NCI-H345 treated with DMSO at 0.1 percent for 48 hours (cell line): ENCODE measurements at regions not wholly inside any gene's neighbourhood (a gene's known extent, or its start where the extent isn't known, plus 50 kb on each side); places are given as distances from the start of the nearest gene placed in this dataset.

Experiments used
- DNase-seq: peaks from one replicate; lab custom pipeline; 2025; ENCODE audit not compliant: unreplicated experiment; lab: John Stamatoyannopoulos, UW

DNA sequence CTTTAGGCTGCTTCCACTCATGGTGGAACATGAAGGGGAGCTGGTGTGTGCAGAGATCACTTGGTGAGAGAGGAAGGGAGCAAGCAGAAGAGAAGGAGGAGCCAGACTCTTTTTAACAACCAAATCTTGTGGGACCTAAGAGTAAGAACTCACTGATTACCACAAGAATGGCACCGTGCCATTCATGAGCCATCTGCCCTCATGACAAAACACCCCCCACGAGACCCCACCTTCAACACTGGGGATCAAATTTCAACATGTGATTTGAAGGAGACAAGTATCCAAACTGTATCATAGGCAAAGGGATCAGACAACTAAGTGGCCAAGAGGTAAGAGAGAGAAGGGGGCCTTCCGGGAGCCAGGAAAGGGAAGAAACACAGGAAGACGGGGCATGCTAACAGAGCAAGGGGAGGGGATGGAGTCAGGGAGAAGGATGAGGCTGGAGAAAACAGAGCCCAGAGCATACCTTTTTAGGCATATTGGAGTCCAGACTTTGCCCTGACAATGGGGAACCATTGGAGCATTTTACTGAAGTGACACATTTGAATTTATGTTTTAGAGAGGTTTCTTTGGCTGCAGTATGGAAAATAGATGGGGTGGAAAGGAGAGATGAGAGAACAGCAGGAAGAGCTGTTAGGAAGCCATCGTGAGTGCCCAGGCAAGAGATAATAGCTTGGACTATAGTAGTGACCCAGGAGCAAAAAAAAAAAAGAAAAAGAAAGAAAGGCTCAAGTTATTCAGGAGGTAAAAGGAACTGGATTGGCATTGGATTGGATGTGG is 204.4 kb upstream of the NUDT4 start:
- no peak for DNase-seq

DNA sequence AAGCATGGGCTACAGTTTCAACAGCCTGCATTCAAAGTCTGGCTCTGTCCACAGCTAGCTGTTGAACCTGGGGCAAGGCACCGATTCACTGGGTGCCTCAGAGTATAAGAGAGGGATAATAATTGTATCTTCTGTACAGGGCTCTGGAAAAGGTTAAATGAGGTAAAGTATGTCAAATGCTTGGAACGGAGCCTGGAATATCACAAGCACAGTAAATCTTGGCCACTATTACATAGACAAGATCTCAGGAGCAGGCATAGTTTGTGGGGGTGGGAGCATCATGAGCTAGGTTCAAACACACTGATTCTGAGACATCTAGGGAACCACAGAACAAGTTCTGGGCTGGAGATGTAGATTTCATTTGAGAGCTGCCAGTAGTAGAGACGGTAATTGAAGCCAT is 203.7 kb upstream of the NUDT4 start:
- no peak for DNase-seq

DNA sequence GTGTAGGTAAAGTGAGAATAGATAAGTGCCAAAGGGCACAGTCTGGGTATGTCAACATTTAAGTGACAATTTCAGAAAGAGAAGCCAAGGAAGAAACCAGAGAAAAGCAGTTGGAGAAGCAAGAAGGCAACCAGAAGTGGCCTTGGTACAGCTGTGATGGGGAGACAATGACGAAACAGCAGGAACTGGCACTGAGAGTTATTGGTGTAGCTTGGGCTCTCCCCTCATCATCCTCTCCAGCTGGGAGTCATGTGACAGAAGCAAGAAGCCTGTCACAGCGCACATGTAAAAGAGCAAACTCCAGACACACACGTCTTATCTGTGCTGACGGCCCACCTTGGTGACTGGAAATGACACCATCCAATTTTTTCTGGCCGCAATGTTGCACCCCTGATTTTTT is 203.3 kb upstream of the NUDT4 start:
- no peak for DNase-seq

DNA sequence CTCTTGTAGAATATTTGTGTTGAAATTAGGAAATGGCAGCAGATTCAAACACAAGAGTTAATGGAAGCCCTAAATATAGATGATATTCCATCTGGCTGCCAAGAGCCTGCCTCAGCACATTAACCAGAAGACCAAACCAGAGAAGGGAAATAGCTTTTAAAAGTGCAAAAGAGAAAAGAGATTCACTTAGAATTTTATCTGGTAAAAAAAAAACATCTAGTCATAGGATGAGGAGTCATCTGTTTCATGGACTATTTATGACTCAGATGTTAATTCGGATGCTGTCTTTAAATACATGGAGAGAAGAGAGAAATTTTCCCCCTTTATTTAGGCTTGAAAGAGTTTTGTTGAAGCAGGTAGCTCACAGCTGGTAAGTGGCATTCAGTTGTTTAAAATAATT is 201.6 kb upstream of the NUDT4 start:
- DNase-seq = no peak

DNA sequence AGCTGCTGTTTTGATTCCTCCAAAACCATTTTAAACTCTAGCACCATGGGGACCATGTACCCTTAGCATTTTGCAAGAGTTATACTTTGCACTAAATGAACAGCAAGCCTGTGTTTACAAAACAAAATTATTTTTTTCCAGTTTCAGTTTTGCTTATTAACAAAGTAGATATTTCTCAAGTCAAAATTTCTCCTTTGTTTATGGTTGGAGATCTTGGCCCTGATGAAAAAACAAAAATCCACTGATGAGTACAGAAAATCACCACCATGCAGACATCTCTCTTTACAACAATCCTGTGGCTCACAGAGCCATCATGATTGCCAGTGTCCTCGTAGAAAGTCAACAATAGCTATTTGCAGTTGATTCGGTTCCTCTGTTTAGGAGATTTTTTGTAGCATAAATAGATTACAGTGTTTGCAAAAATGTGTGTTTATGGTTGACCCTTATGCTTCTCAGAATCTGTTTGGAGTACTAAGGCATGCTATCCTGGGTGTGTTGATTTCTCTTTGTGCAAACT is 201.1 kb upstream of the NUDT4 start:
- DNase-seq = no peak

DNA sequence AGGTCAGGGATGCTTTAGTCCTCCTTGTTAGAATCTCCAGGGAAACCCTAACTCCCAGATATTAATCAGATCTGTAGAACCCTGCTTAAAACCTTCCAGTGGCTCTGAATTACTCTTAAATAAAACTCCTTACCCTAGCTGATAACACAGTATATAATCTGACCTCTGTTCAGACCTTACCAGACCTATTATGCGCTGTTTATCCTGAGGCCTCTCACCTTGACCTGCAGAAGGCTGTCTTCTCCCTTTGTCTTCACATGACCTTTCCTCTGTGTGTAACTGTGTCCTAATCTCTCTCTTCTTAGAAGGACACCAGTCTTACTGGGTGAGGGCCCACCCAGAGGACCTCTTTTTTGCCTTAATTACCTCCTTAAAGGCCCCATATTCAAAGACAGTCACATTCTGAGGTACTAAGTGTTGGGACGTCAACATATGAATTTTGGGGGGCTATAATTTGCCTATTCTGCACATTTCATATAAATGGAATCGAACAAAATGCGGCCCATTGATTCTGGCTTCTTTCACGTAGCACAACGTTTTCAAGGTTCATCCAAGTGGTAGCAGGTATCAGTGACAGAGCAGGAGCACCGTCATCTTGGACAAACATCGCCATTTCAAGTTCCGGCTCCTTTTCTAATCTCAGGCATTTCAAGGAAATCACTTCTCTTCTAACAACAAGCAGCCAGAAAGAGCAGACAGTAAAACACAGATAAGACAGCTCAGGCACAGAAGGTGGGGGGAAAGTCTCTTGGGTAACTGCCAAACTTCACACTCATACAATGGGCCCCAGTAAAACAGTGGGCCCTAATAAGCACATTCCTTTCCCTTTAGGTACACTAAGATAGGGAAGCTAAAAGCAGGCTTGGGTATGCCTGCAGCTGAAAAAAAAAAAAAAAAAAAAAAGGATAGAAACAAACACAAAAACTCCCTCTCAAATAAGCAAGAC is 200.2 kb upstream of the NUDT4 start:
- DNase-seq = no peak

DNA sequence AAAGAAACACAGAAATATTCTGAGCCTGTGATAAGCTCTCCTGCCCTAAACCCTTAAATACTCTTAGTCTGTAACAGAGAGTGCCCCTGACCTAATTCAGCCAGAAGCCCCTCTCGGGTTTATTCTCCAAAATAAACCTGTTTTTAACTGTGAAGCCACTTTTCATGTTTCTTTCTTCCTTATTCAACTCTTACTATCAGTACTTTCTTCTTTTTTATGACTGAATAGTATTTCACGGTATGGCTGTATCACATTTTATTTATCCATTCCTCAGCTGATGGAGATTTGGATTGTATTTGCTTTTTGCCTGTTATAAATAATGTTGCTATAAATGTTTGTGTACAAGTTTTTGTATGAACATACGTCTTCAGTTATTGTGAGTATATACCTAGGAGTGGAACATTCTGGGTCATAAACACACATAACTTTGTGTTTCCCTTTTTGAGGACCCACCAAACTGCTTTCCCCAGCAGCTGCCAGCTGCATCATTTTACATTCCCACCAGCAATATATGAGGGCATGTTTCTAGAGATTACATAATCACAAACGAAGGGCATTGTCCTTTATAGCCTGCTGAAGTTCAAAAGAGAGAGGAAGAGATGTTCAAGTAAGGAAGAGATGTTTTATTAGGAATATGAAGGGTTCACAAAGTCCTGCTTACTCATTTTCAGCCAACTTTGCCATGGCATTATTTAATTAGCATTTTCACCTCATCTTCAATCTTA is 199.4 kb upstream of the NUDT4 start:
- DNase-seq = no peak

DNA sequence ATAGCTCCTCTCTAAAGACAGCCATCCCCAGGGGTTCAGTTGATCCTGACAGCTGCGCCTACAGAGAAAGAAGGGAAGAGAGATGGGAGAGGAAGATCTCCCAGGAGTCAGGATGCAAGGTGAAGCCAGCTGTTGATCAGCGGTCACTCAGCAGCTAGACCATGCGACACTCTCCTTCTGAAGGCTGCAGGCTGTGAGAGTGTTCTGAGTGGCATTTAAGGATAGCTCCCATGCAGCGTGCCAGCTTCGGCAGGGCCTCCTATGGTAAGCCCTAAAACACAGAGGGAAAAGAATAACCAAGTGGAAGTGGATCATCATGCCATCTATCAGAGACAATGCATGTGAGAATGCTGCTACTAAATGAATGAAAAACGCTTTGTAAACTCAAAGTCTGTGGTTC is 197.9 kb upstream of the NUDT4 start:
- no peak for DNase-seq

DNA sequence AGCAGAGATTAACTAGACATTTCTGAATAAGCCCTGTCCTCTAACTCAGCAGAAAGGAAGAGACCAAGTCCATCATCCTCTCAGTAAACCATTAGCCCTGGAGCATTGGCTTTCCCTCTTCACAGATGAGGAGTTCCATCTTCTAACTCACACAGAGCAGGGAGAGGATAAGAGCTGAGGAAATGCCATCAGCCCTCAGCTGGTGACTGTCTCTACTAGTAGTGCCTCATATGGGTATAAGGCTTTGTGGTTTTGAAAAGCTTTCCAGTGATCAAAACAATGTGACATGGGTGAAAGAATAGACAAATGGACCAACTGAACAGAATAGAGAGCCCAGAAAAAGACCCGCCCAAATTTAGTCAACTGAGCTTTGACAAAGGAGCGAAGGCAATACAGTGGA is 197.2 kb upstream of the NUDT4 start:
- DNase-seq = no peak

DNA sequence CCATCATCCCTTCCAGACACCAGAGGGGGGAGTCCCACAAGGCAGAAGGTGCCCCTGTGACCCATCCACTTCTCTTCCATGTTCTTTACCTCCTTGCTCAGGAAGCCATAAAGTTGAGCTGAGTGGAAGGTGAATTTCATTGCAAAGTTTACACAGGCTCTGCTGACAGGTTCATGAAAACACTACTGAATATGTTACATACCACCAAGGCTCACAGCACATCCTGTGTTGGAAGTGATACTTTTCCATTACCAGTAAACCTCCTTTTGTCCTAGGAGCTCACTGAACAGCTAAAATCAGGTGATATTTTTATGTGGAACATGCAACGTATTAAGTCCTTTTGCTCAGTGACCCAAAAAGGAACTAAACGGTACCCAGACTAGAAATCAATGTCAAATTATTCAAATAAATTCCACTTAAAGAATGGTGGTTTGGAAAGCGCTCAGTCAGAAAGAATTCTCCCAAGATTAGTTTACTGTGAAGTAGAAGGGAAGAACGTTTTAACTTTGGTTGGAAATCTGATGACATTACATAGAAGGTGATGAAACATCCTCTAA is 196.2 kb upstream of the NUDT4 start:
- DNase-seq = no peak

DNA sequence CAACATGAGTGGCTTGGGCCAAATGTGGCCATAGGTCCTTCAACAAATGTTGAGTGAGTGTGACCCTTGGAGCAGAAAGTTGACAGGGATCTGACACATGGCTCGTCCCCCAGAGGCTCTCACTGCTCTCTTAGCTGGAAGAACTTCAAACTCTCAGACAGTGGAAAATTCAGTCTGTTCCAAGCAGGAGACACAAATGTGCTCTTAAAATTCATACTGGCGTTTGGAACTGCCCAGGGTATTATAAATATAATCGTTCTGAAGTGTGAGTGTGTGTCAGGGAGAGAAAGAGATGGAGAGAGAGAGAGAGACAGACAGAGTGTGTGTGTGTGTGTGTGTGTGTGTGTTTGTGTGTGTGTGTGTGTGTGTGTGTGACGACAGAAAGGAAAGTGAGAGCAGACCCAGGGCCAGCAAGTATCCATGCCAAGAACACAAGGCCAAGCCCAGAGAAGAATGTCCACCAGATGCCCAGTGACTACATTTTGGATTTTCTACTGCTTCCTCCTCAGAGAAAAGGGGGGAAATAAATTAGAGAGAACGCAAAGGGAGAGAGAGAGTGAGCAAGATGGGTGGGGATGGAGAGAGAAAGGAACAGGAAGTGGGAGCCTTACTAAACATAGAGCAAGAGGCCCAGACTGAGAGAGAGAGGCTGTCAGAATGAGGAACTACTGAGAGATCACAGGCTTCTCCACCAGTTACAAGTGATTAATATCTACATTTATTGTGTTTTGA is 193.6 kb upstream of the NUDT4 start:
- no peak for DNase-seq

DNA sequence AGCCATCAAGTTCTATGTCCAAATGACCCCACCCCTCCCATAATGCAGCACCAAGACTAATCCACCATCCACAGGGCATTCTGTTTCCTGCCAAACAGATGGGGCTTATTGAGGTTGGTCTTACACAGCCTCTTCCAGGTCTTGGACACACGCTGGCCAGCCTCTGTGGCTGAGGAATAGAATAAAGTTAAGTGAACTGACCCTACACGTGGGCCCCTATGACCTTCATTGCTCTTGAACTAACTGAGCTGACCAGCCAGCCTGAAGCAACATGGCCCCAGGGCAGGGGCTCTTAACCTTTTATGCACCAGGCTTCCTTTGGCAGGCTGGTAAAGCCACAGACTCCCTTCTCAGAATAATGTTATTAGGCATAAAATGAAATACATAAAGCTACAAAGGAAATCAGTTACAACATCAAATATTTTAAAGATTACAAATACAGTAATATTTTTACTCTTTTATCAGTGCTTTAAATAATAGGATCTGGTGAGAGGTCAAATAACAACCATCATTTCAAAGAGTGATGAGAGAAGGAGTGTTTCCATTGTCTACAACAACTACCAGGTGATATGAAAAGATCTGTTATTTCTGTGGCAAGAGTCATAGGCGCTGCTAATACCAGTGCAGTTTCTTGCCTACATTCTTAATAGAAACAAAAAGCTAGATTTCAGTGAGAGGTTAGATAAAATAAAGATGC is 192.9 kb upstream of the NUDT4 start:
- DNase-seq = no peak

DNA sequence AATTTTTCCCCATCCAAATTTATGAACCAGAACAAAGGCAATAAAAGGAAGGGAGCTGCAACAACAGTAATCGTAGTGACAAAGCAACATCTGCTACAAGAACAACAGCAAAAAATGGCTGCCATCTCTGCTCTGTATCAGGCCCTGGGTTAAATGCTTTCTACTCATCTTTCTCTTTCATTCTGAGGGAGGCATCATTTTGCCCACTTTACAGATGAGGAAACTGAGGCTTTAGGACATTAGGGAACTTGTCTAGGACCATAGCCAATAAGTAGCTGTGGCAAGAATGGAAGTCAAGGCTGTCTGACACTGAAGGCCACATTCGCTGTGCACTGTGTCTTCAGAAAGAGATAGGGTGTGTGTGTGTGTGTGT is 192.4 kb upstream of the NUDT4 start:
- no peak for DNase-seq

DNA sequence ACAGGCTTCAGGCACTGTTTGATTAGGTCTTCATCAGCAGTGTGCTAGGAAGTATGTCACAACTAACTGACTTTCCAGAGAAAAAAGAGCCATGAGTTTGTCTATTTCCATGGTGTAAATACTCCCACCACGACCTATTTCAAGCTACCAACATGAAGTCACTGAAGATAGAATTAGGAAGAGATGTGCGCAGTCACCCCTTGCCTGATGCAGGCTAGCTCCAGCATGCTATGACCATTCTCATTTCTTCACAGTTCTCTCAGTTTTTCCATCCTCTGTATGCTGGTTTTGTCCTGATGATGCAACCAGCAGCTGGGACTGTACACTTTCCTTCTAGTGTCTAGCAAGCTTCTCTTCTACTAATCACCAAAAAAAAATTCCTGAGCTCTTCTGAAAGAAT is 191.6 kb upstream of the NUDT4 start:
- DNase-seq = no peak

DNA sequence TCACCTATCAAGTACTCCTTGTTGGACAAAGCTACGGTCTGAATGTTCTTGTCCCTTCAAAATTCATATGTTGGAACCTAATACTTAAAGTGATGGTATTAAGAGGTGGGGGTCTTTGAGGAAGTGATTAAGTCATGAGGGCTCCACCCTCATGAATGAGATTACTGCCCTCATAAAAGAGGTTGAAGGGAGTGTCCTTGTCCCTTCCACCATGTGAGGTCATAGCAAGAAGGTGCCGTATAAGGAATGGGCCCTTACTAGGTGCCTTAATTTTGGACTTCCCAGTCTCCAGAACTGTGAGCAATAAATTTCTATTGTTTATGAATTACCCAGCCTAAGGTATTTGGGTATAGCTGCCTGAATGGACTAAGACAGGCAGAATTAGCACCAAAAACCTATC is 191.1 kb upstream of the NUDT4 start:
- no peak for DNase-seq

DNA sequence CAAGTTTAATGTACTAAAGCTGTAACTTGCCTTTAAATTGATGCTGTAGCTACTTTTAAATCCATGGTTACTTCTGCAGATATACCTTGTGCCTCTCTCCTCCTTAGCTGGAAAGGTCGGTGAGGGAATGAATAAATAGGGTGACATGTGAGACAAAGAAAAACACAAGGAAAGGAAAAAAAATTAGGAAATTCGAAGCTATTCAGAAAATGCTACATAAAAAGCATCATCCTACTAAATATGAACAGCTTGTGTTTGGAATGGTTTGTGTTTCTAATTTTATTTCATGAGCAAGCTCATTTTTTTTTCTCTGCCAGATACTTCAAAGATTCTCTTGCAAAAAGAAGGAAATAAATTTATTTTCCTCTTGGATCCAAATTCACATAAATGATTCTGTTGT is 186.3 kb upstream of the NUDT4 start:
- no peak for DNase-seq

DNA sequence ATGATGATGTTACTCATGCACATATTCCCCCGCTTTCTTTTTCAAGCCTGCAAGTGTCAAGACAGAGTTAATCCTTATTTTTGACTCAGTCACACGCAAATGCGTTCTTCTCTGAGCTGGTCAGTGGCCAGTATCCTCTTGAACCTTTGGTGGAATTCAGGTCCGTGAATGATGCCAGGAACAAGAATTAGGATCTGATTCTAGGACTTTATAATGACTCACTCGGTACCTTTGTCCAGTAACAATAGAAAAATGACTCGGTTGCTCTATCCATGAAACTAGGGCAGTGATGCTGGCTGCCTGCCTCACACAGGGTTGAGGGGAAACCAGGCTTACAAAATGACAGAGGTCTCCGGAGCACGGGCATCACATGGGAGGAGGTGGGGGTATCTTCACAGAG is 185.8 kb upstream of the NUDT4 start:
- no peak for DNase-seq

DNA sequence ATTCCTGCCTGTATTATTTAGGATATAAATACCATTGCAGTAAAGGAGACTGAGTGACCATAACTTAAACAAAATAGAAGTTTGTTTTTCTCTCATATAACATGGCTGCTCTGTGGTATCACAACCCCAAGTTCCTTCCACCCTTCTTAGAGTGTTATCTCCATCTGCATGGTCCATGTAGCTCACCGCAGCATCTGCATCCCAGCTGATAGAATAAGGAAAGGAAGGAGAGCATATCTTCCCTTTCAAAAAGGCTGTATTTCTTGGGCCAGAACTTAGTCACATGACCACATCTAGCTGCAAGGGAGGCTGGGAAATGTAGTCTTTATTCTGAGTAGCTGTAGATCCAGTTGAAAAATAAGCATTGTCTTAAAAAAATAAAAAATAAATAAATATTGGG is 184.8 kb upstream of the NUDT4 start:
- DNase-seq = no peak

DNA sequence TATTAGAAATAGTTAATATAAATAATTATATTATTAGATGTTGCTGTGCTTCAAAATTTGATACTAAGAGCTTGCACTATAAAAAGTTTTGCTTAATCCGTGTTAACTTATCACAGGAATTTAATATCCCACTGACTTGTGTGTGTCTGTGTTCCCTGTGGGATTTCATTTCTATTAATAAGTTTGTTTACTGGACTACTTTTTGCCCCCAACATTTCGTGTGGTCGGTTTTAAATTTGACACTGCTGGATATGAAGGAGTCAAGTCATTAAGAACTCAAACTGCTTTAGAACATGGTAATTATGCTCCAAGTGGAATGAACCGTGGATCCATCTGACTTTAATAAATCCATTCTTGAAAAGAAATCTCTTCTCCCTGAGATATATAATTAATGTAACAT is 182.2 kb upstream of the NUDT4 start:
- DNase-seq = no peak

DNA sequence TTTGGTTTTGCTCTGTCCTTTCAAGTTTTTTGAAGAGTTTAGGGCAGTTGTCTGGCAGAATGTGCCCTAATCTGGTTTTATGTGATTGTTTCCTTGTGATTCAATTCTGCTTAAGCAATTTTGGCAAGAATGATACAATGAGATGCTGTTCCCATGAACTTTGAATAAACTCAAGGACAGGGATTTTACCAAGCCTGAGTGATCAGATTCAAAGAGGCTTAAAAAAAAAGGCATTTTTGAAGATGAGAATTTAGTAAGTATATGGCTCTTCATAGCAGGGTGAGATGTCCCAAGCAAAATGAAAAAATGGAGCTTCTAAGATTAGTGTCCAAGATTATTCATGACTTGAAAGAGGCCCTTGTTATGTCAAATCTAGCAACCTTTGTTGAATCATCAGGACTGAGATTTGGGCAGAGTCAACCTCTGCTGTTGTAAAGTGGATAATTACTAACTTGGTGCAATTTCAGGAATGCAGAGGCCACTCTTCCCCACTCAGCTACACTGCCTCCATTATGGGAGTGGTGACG is 180.6 kb upstream of the NUDT4 start:
- DNase-seq = no peak
